COR-L47 (cell line): ENCODE measurements at regions not wholly inside any gene's neighbourhood (a gene's known extent, or its start where the extent isn't known, plus 50 kb on each side); places are given as distances from the start of the nearest gene placed in this dataset.

Source experiments
- DNase-seq: peaks from one replicate; lab custom pipeline; 2025; lab: John Stamatoyannopoulos, UW

GRCh38 chr3:78148986-78149717 lies 1109.3 kb downstream of the ROBO2 start:
- no peak for DNase-seq

DNA sequence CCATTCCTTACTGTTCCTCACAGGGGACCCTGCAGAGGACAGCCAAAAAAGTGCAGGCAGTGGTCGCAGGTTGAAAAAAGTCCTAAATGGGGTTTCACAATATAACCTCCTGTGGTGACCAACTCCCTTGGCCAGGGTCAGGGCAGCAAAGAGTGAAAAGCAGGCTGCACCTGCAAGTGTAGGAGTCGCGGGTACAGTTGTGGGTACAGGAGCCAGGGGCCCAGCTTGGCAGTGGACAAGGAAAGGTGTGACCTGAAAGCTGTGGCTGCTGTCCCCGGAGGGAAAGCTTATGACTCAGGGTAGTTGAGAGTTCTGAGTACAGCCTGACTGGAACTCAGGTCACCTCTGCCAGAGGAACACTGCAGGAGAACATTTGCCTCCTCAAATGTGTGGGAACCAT lies 1114.1 kb downstream of the ROBO2 start:
- DNase-seq: no peak

DNA sequence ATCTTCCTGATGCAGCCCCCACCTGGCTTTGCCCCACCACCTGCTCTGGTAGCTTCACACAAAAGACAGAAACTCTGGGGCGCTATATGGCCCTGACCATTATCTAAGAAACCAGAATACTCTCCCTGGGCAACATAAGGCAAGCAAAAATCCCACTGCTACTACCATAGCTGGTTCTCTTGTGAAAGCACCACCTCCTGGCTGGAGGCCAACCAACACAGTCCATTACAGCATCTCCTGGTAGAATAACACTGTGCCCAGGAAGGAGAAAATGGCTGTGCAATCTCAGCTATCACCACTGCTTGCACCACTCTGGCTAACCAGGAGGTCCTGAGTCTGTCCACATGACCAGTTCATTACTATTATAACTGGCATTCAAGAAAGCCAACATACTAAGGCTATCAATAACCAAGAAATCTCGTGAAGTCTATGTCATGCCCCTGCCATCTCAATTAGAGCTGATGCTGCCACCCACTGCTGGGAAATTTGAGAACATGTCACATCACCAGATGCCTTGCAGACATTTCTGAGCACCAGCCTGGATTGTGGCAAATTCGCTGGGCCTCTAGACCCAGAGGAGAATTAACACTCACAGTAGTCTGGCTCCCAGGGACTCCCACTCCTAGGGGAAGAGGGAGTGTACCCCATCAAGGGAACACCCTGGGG lies 1114.8 kb downstream of the ROBO2 start:
- DNase-seq: no peak

GRCh38 chr3:78161736-78162135 lies 1121.8 kb downstream of the ROBO2 start:
- no peak for DNase-seq

GRCh38 chr3:78163379-78163778 lies 1123.5 kb downstream of the ROBO2 start:
- no peak for DNase-seq

DNA sequence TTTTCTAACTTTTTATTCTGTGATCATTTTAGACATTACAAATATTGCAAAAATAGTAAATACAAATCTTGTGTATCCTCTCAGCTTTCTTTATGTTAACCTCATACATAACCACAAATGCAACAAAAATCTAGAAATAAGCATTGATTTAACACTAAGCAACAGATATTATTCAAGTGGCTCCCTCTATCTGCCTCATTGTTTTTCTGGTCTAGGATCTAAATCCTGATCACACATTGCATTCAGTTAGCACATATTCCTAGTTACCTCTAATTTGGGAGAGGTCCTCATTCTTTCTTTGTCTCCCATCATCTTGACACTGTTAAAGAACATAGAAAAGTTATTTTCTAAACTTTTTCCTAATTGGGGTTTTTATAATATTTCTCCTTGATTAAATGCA lies 1126.0 kb downstream of the ROBO2 start:
- no peak for DNase-seq

- peak; percentile 1 for DNase-seq
Observed at GRCh38 chr3:78174821-78175220, 1134.9 kb downstream of the ROBO2 start.

DNA sequence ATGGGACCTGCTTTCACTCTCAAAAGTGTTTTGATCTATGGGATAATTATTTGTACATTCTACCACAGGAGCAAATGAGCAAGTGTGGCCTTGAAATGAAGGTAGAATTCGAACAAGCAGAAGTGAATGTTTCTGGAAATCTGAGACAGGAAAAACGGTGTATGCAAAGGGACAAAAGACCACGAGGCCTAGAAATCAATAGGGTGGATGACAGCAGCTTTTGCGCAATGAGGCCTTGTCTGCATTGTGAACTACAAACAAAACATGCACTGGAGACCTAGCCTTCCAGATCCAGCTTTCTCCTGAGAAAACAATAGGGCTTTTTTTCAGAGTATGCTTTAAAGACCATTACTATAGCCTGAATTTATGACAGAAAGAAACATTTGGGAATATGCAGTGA lies 1137.0 kb downstream of the ROBO2 start:
- no peak for DNase-seq

- DNase-seq: no peak
Observed at GRCh38 chr3:78177780-78178179, 1137.9 kb downstream of the ROBO2 start.

DNA sequence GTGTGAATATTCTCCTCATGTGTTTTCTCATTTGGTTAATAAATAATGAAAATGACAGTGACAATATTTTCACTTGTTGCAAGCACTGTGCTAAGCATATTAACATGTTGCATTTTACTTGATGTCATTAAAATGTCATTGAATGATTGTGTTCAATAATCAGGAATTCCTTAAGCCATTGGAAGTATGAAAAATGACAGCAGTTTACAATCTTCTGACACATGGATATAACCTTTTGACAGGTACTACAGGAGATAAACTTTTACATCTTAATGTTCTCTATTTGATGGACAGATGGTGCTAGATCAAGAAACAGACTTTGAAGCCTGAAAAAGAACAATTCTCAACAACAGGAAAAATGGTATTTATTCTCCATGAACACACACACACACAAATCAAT lies 1138.3 kb downstream of the ROBO2 start:
- DNase-seq: no peak

DNA sequence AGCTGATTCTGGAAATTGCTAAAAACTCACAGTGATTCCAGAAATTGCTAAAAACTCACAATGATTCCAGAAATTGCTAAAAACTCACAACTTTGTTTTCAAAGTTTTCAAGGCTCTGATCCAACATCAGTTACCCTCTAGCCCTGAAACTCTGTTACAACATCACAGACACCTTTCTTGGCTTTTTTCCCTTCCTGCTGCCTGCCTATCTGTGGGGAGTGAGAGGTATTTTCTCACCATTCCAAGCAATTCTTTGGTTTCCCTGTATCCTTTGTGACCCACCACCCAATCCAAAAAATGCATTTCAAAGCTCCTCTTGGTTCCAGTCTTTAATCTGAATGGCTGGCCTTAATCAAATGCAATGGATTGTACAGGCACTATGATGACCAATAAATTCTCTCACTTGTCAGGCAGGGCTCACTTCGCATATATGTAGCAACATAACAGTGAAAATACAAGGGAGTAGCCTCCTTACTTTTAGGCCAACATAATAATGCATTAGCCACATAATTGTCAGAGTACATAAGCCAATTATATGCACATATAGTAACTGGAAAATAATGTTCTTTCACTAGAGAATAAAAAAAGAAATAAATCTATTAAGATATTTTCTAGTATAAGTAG lies 1139.0 kb downstream of the ROBO2 start:
- DNase-seq: no peak

DNA sequence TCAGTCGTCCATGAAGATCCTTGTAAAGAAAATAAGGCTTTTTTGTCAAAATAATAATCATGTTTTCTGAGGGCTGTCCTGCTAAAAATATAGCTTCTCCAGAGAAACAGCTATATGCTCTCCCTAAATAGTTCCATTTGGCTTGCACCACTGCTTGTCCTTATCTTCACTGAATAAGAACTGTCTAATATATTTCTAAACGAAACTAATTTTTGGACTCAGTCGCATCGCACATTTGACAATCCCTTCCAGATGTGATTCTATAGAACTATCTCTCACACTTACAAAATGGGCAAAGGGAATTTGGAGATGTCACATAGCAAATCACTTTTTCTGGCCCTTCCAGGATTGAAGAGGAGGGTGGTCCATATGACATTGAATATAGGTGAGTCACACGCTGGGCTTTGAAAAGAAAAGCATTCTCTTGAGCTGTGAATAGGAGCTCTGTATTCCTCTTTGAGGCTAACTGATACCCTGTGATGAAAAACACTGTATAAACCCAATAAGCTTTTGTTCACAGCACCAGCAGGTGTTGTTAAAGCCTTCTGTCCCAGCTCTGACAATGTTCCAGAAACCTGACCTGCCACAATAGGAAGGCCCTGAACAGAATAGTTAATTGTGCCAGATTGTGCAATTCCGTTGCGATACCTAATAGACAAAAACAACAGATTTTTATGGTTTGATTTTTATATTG lies 1144.2 kb downstream of the ROBO2 start:
- DNase-seq: peak; percentile 36

- DNase-seq: no peak
Observed at GRCh38 chr3:78186404-78186803, 1146.5 kb downstream of the ROBO2 start.

GRCh38 chr3:78201091-78201490 lies 1161.2 kb downstream of the ROBO2 start:
- DNase-seq: no peak

DNA sequence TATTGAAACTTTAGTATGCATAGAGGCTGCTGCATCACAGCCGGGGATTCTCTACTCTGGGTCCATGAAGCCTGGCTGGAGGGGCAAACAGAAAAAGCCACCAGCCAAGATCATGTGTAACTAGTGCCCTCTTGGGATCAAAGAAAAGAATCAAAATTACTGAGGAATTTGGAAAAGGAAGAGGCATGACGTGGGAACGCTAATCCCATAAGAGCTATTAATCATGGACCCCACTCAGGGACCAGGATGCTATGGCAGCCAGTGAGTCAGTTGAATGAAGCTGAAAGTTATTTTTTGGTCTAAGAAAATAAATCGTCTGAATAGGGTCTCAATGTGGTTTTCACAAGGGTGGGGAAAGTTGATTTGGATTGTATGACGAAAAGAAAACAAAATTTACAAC lies 1165.1 kb downstream of the ROBO2 start:
- peak; percentile 10 for DNase-seq

GRCh38 chr3:78221300-78221699 lies 1181.4 kb downstream of the ROBO2 start:
- no peak for DNase-seq

- no peak for DNase-seq
Observed at GRCh38 chr3:78221796-78222195, 1181.9 kb downstream of the ROBO2 start.

DNA sequence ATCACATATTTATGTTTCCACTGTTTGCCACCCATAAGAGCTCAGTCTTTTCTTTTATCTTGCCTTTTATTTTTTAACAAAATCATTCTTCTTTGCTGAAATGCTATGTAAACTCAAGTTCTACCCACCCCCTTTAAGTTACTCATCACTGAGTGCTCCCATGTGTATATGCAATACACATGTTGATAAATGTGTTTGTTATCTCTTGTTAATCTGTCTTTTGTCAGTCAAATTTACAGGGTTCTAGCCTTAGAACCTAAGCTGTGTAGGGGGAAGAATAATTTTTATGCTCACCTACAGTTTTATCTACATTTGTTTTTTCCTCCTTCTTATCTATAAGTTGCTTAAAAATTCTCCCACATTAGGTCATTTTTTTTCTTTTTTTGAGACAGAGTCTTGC lies 1195.9 kb downstream of the ROBO2 start:
- no peak for DNase-seq

GRCh38 chr3:78238811-78239210 lies 1198.9 kb downstream of the ROBO2 start:
- DNase-seq: no peak

DNA sequence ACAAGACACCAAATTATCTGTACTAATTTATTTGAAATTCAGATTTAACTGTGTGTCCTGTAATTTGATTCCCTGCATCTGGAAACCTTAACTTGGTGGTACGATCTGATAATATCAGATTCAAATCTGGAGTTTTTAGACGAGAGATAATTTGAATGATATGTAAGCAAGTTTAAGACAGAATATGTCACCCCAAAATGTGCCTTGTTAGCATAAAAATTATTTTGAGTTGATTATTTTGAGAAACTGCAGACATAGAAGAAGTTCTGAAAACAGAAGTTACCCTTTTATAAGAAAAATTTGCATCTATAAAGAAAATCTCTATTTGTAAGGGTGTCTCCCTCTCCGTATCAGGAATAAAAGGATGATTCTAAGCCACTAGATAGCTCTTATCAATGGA lies 1202.8 kb downstream of the ROBO2 start:
- DNase-seq: no peak

DNA sequence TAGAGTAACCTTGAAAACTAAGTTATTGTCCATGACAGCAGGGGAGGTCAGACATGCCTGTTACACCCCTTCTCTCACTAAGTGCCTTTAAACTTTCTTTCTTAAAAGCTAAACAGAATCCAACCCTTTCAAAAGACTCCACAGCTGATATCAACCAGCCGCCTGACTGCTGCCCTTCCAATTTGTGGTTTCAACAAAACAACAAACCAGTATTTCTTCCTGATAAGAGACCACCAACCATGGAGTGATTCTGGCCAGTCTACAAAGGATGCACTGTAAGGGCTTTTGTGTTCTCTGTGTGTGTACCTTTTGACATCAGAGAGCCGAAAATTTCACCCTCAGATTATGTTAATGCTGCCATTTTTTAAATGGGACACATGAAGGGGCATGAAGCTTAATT lies 1204.2 kb downstream of the ROBO2 start:
- no peak for DNase-seq

DNA sequence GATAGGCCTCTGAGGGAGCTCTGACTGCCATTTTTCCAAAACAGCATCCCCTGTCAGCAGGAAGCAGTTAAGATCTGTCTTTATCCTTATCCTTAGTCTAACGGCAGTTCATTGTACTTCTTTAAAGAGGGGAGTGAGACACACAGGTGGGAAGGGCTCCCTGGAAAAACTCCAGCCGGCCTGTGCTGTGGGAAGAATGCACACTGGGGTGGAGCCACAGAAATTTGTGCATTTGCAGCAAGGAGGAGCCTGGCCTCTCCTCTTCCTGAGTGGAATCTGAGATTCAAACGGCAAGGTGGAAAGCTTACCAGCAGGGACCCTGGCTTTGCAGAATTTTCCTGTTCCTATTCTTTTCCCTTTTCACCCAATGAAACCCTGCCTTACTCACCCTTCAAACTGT lies 1209.4 kb downstream of the ROBO2 start:
- DNase-seq: no peak

GRCh38 chr3:78253860-78254259 lies 1214.0 kb downstream of the ROBO2 start:
- no peak for DNase-seq
